Endothelial cell (in vitro differentiated cells): ENCODE measurements at regions not wholly inside any gene's neighbourhood (a gene's known extent, or its start where the extent isn't known, plus 50 kb on each side); places are given as distances from the start of the nearest gene placed in this dataset.
"Not testable (repeated sequence)": the region's sequence is repeated elsewhere in the genome, so short reads cannot be mapped to it uniquely, and the experiment has no call there.

Experiments used
- DNase-seq: peaks from one replicate; pipeline ENCODE4 v3.0.0; 2021; ENCODE audit warnings: low spot score
- H3K27ac Mint-ChIP-seq: one replicate; pipeline ENCODE4 v1.8.0; 2021; ENCODE audit warnings: mixed read lengths, inconsistent platforms; ENCODE audit not compliant: unreplicated experiment
- H3K27me3 Mint-ChIP-seq: one replicate; pipeline ENCODE4 v1.8.0; 2021; ENCODE audit warnings: mild to moderate bottlenecking, moderate library complexity, mixed read lengths, inconsistent platforms; ENCODE audit not compliant: unreplicated experiment
- H3K36me3 Mint-ChIP-seq: one replicate; pipeline ENCODE4 v1.8.0; 2021; ENCODE audit warnings: mild to moderate bottlenecking, low read depth, mixed read lengths, inconsistent platforms; ENCODE audit not compliant: unreplicated experiment
- H3K4me1 Mint-ChIP-seq: one replicate; pipeline ENCODE4 v1.8.0; 2021; ENCODE audit warnings: mild to moderate bottlenecking, mixed read lengths, inconsistent platforms; ENCODE audit not compliant: unreplicated experiment
- H3K4me3 Mint-ChIP-seq: one replicate; pipeline ENCODE4 v1.8.0; 2021; ENCODE audit warnings: mild to moderate bottlenecking, mixed read lengths, inconsistent platforms; ENCODE audit not compliant: unreplicated experiment
- H3K9me3 Mint-ChIP-seq: one replicate; pipeline ENCODE4 v1.8.0; 2021; ENCODE audit warnings: mixed read lengths, inconsistent platforms; ENCODE audit not compliant: unreplicated experiment
- TF ChIP-seq, protein P1 (sequence below): fragments of 200-600 bp; sonication (generic); IDR thresholded peaks from one replicate; pipeline ENCODE4 v1.5.0; 2021; ENCODE audit warnings: antibody characterized with exemption; ENCODE audit not compliant: unreplicated experiment

DNA sequence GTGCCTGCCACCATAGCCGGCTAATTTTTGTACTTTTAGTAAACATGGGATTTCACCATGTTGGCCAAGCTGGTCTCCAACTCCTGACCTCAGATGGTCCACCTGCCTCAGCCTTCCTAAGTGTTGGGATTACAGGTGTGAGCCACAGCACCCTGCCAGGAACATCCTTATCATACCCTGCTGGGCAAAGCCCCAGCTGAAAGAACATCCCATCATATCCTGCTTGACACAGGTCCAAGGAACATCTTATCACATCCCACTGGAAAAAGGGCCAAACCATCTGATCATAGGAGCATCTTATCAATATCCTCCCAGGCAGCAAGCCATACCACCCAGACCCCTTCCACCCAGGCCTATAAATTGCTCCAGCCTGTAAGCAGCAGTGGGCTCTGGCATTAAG is 1109.2 kb upstream of the CDH8 start:
- H3K36me3 Mint-ChIP-seq: no peaks in the 10 kb centered on the region
- TF ChIP-seq, protein P1, sequence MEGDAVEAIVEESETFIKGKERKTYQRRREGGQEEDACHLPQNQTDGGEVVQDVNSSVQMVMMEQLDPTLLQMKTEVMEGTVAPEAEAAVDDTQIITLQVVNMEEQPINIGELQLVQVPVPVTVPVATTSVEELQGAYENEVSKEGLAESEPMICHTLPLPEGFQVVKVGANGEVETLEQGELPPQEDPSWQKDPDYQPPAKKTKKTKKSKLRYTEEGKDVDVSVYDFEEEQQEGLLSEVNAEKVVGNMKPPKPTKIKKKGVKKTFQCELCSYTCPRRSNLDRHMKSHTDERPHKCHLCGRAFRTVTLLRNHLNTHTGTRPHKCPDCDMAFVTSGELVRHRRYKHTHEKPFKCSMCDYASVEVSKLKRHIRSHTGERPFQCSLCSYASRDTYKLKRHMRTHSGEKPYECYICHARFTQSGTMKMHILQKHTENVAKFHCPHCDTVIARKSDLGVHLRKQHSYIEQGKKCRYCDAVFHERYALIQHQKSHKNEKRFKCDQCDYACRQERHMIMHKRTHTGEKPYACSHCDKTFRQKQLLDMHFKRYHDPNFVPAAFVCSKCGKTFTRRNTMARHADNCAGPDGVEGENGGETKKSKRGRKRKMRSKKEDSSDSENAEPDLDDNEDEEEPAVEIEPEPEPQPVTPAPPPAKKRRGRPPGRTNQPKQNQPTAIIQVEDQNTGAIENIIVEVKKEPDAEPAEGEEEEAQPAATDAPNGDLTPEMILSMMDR: no peak
- peaks cover 4% of the 10 kb centered on the region for H3K9me3 Mint-ChIP-seq
- peaks cover 3% of the 10 kb centered on the region for H3K27me3 Mint-ChIP-seq
- H3K27ac Mint-ChIP-seq: no peak overlapping the region
- H3K4me3 Mint-ChIP-seq: no peak overlapping the region
- no peaks in the 10 kb centered on the region for H3K4me1 Mint-ChIP-seq
- no peak for DNase-seq

DNA sequence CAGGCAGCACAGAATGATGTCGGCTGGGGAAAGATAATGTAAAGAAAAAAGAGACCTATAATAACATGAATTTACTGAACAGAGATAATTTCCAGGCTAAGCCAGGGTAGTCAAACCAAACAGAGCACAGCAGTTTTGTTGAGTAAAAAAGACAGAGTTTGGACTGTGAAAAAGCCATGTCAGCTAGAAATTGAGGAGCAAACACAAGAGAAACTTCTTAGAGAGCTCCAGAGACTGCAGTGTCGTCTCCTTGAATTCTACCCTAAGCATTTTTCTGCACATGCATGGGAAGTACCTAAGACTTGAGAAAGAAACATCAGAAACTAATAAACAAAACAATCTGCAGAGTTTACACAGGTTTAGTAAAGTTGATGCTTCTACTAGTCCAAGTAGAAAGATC is 1098.8 kb upstream of the CDH8 start:
- TF ChIP-seq, protein P1: no peak
- DNase-seq: no peak
- Mint-ChIP-seq H3K36me3 (no peaks in the 10 kb centered on the region), H3K4me1 (no peaks in the 10 kb centered on the region), H3K4me3 (no peak overlapping the region), H3K27ac (no peak overlapping the region), H3K9me3 (no peaks in the 10 kb centered on the region), H3K27me3 (no peaks in the 10 kb centered on the region)

DNA sequence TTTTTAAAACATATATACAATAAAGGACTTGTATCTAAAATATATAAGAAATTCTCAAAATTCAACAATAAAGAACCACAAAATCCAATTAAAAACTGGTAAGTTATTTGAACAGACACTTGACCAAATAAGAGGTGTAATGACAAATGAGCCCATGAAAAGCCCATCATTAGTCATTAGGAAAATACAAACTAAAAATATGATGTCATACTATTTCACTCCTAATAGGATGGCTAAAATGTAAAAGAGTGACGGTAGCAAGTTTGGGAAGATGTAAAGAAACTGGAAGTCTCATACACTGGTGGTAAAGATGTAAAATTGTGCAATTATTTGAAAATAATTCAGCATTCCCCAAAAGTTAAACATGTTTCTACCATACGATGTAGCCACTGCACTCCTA is 1095.3 kb upstream of the CDH8 start:
- H3K27ac Mint-ChIP-seq: no peak overlapping the region
- no peak for DNase-seq
- TF ChIP-seq, protein P1: no peak
- peaks cover 4% of the 10 kb centered on the region for H3K36me3 Mint-ChIP-seq
- H3K27me3 Mint-ChIP-seq: no peaks in the 10 kb centered on the region
- H3K9me3 Mint-ChIP-seq: peaks cover 4% of the 10 kb centered on the region
- no peak overlapping the region for H3K4me3 Mint-ChIP-seq
- no peaks in the 10 kb centered on the region for H3K4me1 Mint-ChIP-seq

DNA sequence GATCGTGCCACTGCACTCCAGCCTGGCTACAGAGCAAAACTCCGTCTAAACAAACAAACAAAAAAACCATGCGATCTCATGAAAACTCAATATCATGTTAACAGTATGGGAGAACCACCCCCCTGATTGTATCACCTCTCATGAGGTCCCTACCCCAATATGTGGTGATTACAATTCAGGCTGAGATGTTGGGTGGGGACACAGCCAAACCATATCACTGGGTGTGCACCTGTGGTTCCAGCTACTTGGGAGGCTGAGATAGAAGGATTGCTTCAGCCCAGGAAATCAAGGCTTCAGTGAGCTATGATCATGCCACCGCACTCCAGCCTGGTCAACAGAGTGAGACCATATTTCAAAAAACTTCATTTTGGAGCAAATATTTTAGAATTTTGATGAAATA is 1094.7 kb upstream of the CDH8 start:
- H3K27ac Mint-ChIP-seq: no peak overlapping the region
- TF ChIP-seq, protein P1: no peak
- no peak for DNase-seq
- H3K4me1 Mint-ChIP-seq: no peaks in the 10 kb centered on the region
- H3K9me3 Mint-ChIP-seq: peaks cover 4% of the 10 kb centered on the region
- no peaks in the 10 kb centered on the region for H3K27me3 Mint-ChIP-seq
- H3K36me3 Mint-ChIP-seq: peaks cover 4% of the 10 kb centered on the region
- no peak overlapping the region for H3K4me3 Mint-ChIP-seq

DNA sequence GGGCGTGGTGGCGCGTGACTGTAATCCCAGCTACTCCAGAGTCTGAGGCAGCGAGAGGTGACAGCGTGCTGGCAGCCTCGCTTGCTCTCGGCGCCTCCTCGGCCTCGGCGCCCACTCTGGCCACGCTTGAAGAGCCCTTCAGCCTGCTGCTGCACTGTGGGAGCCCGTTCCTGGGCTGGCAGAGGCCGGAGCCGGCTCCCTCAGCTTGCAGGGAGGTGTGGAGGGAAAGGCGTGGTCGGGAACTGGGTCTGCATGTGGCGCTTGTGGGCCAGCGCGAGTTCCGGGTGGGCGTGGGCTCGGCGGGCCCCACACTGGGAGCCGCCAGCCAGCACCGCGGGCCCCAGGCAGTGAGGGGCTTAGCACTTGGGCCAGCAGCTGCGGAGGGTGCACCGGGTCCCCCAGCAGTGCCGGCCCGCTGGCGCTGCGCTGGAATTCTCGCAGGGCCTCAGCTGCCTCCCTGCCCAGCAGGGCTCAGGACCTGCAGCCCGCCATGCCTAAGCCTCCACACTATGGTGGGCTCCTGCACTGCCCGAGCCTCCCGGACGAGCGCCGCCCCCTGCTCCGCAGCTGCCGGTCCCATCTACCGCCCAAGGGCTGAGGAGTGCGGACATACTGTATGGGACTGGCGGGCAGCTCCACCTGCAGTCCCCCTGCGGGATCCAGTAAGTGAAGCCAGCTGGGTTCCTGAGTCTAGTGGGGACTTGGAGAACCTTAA is 1093.3 kb upstream of the CDH8 start:
- Mint-ChIP-seq H3K27me3 (no peaks in the 10 kb centered on the region), H3K4me3 (no peak overlapping the region), H3K36me3 (peaks cover 4% of the 10 kb centered on the region), H3K4me1 (no peaks in the 10 kb centered on the region), H3K9me3 (peaks cover 4% of the 10 kb centered on the region), H3K27ac (no peak overlapping the region)
- no peak for DNase-seq
- TF ChIP-seq, protein P1: no peak

DNA sequence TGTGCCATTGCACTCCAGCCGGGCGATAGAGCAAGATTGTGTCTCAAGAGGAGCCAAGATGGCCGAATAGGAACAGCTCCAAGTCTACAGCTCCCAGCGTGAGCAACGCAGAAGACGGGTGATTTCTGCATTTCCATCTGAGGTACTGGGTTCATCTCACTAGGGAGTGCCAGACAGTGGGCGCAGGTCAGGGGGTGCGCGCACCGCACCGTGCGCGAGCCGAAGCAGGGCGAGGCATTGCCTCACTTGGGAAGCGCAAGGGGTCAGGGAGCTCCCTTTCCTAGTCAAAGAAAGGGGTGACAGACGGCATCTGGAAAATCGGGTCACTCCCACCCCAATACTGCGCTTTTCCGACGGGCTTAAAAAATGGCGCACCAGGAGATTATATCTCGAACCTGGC is 1083.7 kb upstream of the CDH8 start:
- not testable (repeated sequence) for H3K27me3 Mint-ChIP-seq, H3K4me1 Mint-ChIP-seq, H3K36me3 Mint-ChIP-seq, H3K27ac Mint-ChIP-seq, H3K4me3 Mint-ChIP-seq, H3K9me3 Mint-ChIP-seq, DNase-seq
